Thymus (tissue), 11 donors: ENCODE measurements at regions not wholly inside any gene's neighbourhood (a gene's known extent, or its start where the extent isn't known, plus 50 kb on each side); places are given as distances from the start of the nearest gene placed in this dataset.

Experiments used
- DNase-seq, 9 donors: peaks; one replicate each; pipeline ENCODE4 v3.0.0-alpha.2; 2013; ENCODE audit warnings: low spot score in 9 of 9, low read depth in 6 of 9, missing footprints in 1 of 9
- H3K27ac ChIP-seq, 2 donors: one replicate each; pipeline ENCODE4 v1.5.1; 2013; ENCODE audit warnings: control low read depth in 1 of 2, low read depth in 1 of 2, low read length in 1 of 2, mild to moderate bottlenecking in 1 of 2, moderate library complexity in 1 of 2
- H3K27me3 ChIP-seq, 2 donors: one replicate each; pipeline ENCODE4 v1.5.1; 2013; ENCODE audit warnings: low read length in 1 of 2; ENCODE audit not compliant: control insufficient read depth in 2 of 2, insufficient read depth in 1 of 2
- H3K36me3 ChIP-seq, 2 donors: one replicate each; pipeline ENCODE4 v1.5.1; 2013; ENCODE audit warnings: low read length in 1 of 2, mild to moderate bottlenecking in 1 of 2, moderate library complexity in 1 of 2; ENCODE audit not compliant: control insufficient read depth in 2 of 2, insufficient read depth in 2 of 2
- H3K4me1 ChIP-seq, 2 donors: one replicate each; pipeline ENCODE4 v1.5.1; 2013; ENCODE audit warnings: low read length in 2 of 2; ENCODE audit not compliant: control insufficient read depth in 2 of 2, insufficient read depth in 2 of 2
- H3K4me3 ChIP-seq, 2 donors: one replicate each; pipeline ENCODE4 v1.5.1; 2013; ENCODE audit warnings: low read length in 2 of 2, control low read depth in 1 of 2, mild to moderate bottlenecking in 1 of 2
- H3K9me3 ChIP-seq, 2 donors: one replicate each; pipeline ENCODE4 v1.5.1; 2013; ENCODE audit warnings: low read length in 1 of 2, mild to moderate bottlenecking in 1 of 2; ENCODE audit not compliant: control insufficient read depth in 2 of 2, insufficient read depth in 1 of 2
- WGBS: extraction: QIAGEN DNeasy Blood & Tissue Kit; methylation state at CpG from one replicate; pipeline ENCODE4 v1.1.7; 2013; 5-methylcytosine and 5-hydroxymethylcytosine counted together
- donor health status: healthy.

DNA sequence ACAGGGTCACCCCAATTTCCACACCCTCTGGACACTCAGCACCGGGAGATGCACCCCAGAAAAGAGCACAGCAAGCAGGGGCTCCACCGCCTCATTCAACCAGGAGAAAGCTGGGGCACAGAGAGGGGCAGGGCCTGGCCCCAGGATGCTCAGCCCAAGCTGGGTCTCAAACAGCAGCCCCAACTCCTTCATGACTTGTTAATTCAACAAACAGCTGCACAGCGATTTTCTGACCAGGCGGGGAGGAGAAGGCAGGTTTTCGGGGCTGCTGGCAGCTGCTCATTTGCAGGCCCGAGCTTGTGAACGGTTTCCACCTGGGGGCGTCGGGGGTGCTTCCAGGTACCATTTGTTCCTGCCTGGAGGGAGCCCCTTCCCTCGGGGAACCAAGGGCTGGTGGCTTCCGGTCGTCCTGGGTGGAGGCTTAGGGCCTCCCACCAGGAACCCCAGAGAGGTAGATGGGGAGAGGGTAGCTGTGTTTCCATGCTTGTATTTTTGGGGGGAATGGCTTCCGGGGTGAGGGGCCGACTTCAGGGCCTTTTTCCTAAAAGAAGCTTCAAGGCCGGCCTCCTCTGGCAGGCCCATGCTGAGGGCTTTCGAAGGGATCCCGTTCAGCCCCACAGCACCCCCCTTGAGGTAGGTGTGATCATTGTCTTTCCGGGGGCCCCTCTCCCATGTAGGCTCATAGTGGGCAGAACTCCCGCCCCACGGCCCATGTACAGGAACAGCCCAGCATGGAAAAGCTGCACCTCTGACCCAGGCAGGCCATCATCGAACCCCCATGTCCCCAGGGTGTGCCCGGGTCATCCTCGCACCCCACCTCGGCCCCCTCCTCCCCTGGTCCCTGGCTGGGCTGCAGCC, 191.6 kb upstream of the GSE1 start:
- Histone ChIP-seq H3K9me3 (peaks cover 0 to 11% of the 10 kb centered on the region in 2 donors), H3K4me3 (no peak overlapping the region), H3K36me3 (no peaks in the 10 kb centered on the region), H3K27me3 (no peaks in the 10 kb centered on the region), H3K4me1 (peaks cover 30 to 89% of the 10 kb centered on the region in 2 donors), H3K27ac (peak overlapping the region in 1 of 2 donors; percentile 14)
- no peak for DNase-seq
- 92% methylated on average over 24 of the region's 24 CpGs for WGBS

DNA sequence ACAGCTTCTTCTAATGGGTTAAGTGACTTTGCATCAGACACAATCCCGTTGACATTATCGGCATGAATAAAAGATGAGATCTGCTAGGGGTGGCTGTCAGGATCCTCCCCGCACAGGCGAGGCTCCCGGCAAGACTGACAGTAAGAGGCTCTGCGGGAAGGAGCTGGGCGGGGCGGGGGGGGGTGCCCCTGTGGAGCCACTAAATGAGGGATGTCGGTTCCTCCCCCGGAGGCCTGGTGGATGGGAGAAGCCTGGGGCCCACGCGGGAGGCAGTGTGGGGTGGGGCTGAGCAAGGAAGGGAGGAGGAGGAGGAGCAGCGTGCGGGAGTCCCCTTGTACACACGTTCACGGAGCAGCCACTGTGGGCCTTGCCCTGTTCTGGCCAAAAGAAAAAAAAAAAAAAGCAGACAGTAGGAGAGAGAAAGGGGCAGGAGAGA, 190.9 kb upstream of the GSE1 start:
- Histone ChIP-seq H3K9me3 (peaks cover 0 to 11% of the 10 kb centered on the region in 2 donors), H3K4me1 (peaks cover 25 to 83% of the 10 kb centered on the region in 2 donors), H3K27me3 (no peaks in the 10 kb centered on the region), H3K27ac (peak overlapping the region in 1 of 2 donors; percentile 18), H3K36me3 (no peaks in the 10 kb centered on the region), H3K4me3 (no peak overlapping the region)
- 63% methylated on average over 16 of the region's 16 CpGs for WGBS
- DNase-seq: no peak

DNA sequence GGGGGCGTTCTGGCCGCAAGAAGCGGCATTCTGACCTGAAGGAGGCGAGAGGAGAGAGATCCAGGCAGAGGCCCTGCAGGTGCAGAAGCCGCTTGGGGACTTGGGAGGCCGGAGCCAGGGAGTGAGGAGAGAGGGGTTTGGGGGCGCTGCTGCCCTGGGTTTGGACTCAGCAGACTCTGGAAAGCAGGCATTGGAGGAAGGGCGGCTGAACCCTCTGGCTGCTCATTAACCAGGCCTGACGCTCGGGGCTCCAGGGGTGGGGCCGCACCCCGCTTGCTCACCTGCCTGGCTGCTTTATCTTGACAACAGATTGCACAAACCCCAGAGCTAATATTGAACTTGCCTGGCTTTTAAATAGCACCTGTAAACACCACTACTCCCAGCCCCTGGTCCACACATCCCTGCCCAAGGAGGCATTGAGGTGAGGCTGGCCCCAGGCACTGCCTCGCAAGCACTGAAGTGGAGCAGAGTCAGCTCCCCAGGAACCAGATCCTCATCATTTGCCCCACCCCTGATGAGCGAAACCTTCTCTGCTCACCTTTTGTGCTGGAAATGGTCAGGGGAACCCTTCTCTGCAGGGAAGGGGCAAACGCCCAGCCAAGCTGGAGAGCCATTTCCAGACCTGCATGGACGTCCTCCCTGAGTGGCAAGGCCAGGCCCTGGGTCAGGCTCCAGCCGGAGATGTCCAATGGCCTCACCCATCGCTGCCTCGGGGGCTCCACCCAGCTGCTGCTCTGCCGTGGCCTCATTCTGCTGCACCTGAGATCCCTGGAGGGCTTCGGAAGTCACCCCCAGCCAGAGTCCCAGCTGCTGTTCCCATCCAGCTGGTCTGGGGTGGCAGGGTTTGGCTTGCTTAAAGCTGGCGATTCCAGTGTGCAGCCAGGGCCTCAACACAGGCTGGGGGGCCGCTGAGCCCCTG, 190.2 kb upstream of the GSE1 start:
- Histone ChIP-seq H3K4me1 (peaks cover 25 to 79% of the 10 kb centered on the region in 2 donors), H3K27me3 (no peaks in the 10 kb centered on the region), H3K4me3 (no peak overlapping the region), H3K27ac (peak overlapping the region in 1 of 2 donors; percentile 56), H3K36me3 (no peaks in the 10 kb centered on the region), H3K9me3 (peaks cover 0 to 11% of the 10 kb centered on the region in 2 donors)
- DNase-seq: no peak
- WGBS: 90% methylated on average over 23 of the region's 23 CpGs

- Histone ChIP-seq H3K27ac (no peak overlapping the region), H3K4me1 (peaks cover 25 to 79% of the 10 kb centered on the region in 2 donors)
Measured at GRCh38 chr16:85423631-85424030, 189.5 kb upstream of the GSE1 start.

DNA sequence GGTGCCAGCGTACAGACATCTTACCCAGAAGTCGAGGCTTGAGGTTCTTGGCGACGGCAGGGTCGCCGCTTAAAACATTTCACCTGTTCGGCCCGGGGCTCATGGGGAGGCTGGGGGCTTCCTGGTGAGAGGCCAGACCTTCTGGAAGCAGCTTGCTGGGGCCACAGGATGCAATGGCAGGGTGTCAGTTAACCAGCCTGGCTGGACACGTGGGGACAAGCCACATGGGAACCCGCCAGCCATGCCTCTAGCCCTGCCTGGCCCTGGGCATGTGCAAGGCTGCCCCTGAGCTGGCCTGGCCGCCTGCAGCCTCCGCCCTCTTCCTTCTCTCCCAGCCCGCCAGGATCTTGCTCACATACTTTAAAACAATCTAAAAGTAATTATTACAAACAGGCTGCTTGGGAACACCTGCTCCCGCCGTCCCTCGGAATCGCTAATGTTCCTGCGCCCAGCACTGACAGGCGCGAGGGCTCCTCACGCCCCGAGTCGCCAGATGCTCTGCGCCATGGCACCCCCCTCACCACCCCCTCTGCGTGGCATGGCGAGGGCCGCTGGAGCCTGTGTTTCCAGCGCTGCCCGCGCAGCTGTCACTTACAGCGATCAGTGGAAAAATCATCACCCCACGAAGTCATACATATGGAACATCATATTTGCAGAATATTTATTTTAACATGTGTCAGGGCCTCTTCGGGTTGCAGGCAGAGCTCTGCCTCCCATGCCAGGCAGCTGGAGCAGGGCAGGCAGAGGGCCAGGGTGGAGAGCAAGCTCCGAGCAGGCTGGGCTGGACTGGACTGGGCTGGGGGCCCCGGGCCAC, 188.7 kb upstream of the GSE1 start:
- peak overlapping the region in 1 of 2 donors; percentile 24 for H3K27ac ChIP-seq
- 89% methylated on average over 35 of the region's 35 CpGs for WGBS
- peaks cover 25 to 79% of the 10 kb centered on the region in 2 donors for H3K4me1 ChIP-seq
- no peaks in the 10 kb centered on the region for H3K36me3 ChIP-seq
- no peak overlapping the region for H3K4me3 ChIP-seq
- H3K9me3 ChIP-seq: peaks cover 0 to 4% of the 10 kb centered on the region in 2 donors
- DNase-seq: no peak
- H3K27me3 ChIP-seq: no peaks in the 10 kb centered on the region

More at GRCh38 chr16:85423631-85424030, 189.5 kb upstream of the GSE1 start:
- no peak for DNase-seq
- Histone ChIP-seq H3K36me3 (no peaks in the 10 kb centered on the region), H3K9me3 (peaks cover 0 to 9% of the 10 kb centered on the region in 2 donors), H3K27me3 (no peaks in the 10 kb centered on the region), H3K4me3 (no peak overlapping the region)
- WGBS: 85% methylated on average over 11 of the region's 11 CpGs

- Histone ChIP-seq H3K27ac (peak overlapping the region in 1 of 2 donors; percentile 24), H3K4me1 (peaks cover 25 to 79% of the 10 kb centered on the region in 2 donors), H3K4me3 (no peak overlapping the region), H3K36me3 (no peaks in the 10 kb centered on the region), H3K27me3 (no peaks in the 10 kb centered on the region), H3K9me3 (peaks cover 0 to 4% of the 10 kb centered on the region in 2 donors)
- DNase-seq: peak in 2 of 9 donors; percentile 55 to 77
- WGBS: 80% methylated on average over 17 of the region's 17 CpGs
Measured at GRCh38 chr16:85425074-85425662, 188.0 kb upstream of the GSE1 start.

DNA sequence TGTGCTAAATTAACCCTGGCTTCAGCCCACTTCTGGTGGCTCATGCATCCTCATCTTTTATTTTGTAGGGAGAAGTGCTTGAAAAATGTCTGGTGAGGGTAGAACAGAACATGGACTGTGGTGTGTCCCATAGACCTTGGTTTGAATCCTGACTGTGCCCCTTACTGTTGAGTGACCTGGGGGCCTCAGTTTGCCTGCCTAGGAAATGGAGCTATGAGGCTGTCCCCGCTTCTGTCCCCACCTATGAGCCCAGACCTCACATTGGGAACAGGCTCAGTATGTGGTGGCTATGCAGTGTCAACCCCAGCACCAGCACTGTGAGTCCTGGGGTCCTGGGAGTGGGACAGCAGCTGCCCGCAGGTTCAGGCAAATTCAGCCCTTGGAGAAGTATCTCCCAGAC, 186.3 kb upstream of the GSE1 start:
- 97% methylated on average over 2 of the region's 2 CpGs for WGBS
- Histone ChIP-seq H3K4me1 (peaks cover 19 to 75% of the 10 kb centered on the region in 2 donors), H3K4me3 (no peak overlapping the region), H3K27me3 (no peaks in the 10 kb centered on the region), H3K36me3 (no peaks in the 10 kb centered on the region), H3K27ac (no peak overlapping the region), H3K9me3 (peaks cover 0 to 4% of the 10 kb centered on the region in 2 donors)
- DNase-seq: no peak

GRCh38 chr16:85428168-85428898, 184.8 kb upstream of the GSE1 start:
- 78% methylated on average over 17 of the region's 17 CpGs for WGBS
- Histone ChIP-seq H3K36me3 (no peaks in the 10 kb centered on the region), H3K27ac (no peak overlapping the region), H3K9me3 (peaks cover 0 to 4% of the 10 kb centered on the region in 2 donors), H3K4me3 (no peak overlapping the region), H3K4me1 (peaks cover 17 to 75% of the 10 kb centered on the region in 2 donors), H3K27me3 (no peaks in the 10 kb centered on the region)
- DNase-seq: peak in 1 of 9 donors; percentile 55
